ENCODE measurements at regions not wholly inside any gene's neighbourhood (a gene's known extent, or its start where the extent isn't known, plus 50 kb on each side); places are given as distances from the start of the nearest gene placed in this dataset.

GRCh38 chr11:71136095-71136845, 116.1 kb downstream of the SHANK2 start:
- TF ChIP-seq CTCF (conservative IDR thresholded peaks at IDR 0.05; ENCODE audit: low read length) (no peak), EZH2phosphoT487 (IDR thresholded peaks at IDR 0.05; ENCODE audit: borderline replicate concordance) (no peak)
